ENCODE measurements at regions not wholly inside any gene's neighbourhood (a gene's known extent, or its start where the extent isn't known, plus 50 kb on each side); places are given as distances from the start of the nearest gene placed in this dataset.

- no peak for TF ChIP-seq CTCF (IDR thresholded peaks at IDR 0.05)
- no peak for TF ChIP-seq POLR2AphosphoS5 (IDR thresholded peaks at IDR 0.05; ENCODE audit: low read depth, low read length)
- no peak for TF ChIP-seq REST (IDR thresholded peaks at IDR 0.05; ENCODE audit: insufficient read depth in 1 of 2, low read depth in 2 of 2, low read length in 1 of 2)
These were observed 92.8 kb upstream of the GLS start for GRCh38 chr2:190787743-190788235.

All from Panc1 (cell line).